Type B pancreatic cell (in vitro differentiated cells): ENCODE measurements at regions not wholly inside any gene's neighbourhood (a gene's known extent, or its start where the extent isn't known, plus 50 kb on each side); places are given as distances from the start of the nearest gene placed in this dataset.

Experiments used
- DNase-seq: peaks from one replicate; pipeline ENCODE4 v3.0.0; 2021; ENCODE audit warnings: mixed read lengths; ENCODE audit not compliant: unreplicated experiment; ENCODE audit errors: extremely low spot score
- H3K27ac Mint-ChIP-seq: 2 replicates; pipeline ENCODE4 v1.8.0; 2021; ENCODE audit warnings: mild to moderate bottlenecking, mixed read lengths
- H3K27me3 Mint-ChIP-seq: 2 replicates; pipeline ENCODE4 v1.8.0; 2021; ENCODE audit warnings: mixed read lengths
- H3K36me3 Mint-ChIP-seq: 2 replicates; pipeline ENCODE4 v1.8.0; 2021; ENCODE audit warnings: mixed read lengths
- H3K4me1 Mint-ChIP-seq: one replicate; pipeline ENCODE4 v1.8.0; 2021; ENCODE audit warnings: mixed read lengths; ENCODE audit not compliant: unreplicated experiment
- H3K4me3 Mint-ChIP-seq: 2 replicates; pipeline ENCODE4 v1.8.0; 2021; ENCODE audit warnings: mild to moderate bottlenecking, mixed read lengths
- H3K9me3 Mint-ChIP-seq: 2 replicates; pipeline ENCODE4 v1.8.0; 2021; ENCODE audit warnings: mixed read lengths
- TF ChIP-seq, protein P1 (sequence below): fragments of 200-600 bp; sonication (generic); conservative IDR thresholded peaks from 2 replicates; pipeline ENCODE4 v1.5.0; 2021; ENCODE audit warnings: antibody characterized with exemption, mild to moderate bottlenecking

GRCh38 chr3:10599017-10599416 lies 93.6 kb upstream of the ATP2B2 start:
- peaks cover 22% of the 10 kb centered on the region for H3K27me3 Mint-ChIP-seq
- TF ChIP-seq, protein P1, sequence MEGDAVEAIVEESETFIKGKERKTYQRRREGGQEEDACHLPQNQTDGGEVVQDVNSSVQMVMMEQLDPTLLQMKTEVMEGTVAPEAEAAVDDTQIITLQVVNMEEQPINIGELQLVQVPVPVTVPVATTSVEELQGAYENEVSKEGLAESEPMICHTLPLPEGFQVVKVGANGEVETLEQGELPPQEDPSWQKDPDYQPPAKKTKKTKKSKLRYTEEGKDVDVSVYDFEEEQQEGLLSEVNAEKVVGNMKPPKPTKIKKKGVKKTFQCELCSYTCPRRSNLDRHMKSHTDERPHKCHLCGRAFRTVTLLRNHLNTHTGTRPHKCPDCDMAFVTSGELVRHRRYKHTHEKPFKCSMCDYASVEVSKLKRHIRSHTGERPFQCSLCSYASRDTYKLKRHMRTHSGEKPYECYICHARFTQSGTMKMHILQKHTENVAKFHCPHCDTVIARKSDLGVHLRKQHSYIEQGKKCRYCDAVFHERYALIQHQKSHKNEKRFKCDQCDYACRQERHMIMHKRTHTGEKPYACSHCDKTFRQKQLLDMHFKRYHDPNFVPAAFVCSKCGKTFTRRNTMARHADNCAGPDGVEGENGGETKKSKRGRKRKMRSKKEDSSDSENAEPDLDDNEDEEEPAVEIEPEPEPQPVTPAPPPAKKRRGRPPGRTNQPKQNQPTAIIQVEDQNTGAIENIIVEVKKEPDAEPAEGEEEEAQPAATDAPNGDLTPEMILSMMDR, result no peak
- H3K4me3 Mint-ChIP-seq, result no peak overlapping the region
- H3K36me3 Mint-ChIP-seq, result no peaks in the 10 kb centered on the region
- DNase-seq, result no peak
- no peaks in the 10 kb centered on the region for H3K4me1 Mint-ChIP-seq
- H3K27ac Mint-ChIP-seq, result no peak overlapping the region
- H3K9me3 Mint-ChIP-seq, result peaks cover 3% of the 10 kb centered on the region

DNA sequence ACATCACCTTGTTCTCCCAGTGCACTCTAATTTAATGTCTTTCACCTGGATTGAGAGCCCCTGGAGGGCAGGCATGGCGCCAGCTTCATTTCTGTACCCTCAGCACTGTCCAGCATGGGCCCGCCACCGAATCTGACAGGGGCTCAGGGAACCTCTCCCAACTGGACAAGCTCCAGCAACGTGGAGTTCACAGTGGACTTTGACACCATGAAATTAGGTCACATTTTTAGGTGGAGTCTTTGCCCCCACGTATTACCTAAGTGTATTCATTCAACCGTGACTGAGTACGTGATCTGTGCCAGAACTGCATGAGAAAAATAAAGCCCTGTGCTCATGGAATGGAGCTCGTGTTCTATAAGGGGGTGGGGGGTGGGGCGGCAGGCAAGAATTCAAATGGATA lies 94.1 kb upstream of the ATP2B2 start:
- peaks cover 27% of the 10 kb centered on the region for H3K27me3 Mint-ChIP-seq

GRCh38 chr3:10600296-10600714 lies 94.9 kb upstream of the ATP2B2 start:
- H3K9me3 Mint-ChIP-seq, result no peaks in the 10 kb centered on the region
- H3K27ac Mint-ChIP-seq, result no peak overlapping the region
- no peaks in the 10 kb centered on the region for H3K4me1 Mint-ChIP-seq
- no peaks in the 10 kb centered on the region for H3K36me3 Mint-ChIP-seq
- DNase-seq, result no peak
- TF ChIP-seq, protein P1, result no peak
- no peak overlapping the region for H3K4me3 Mint-ChIP-seq
- peaks cover 31% of the 10 kb centered on the region for H3K27me3 Mint-ChIP-seq

More for the DNA sequence above, 94.1 kb upstream of the ATP2B2 start:
- peaks cover 3% of the 10 kb centered on the region for H3K9me3 Mint-ChIP-seq
- no peak overlapping the region for H3K27ac Mint-ChIP-seq
- no peak overlapping the region for H3K4me3 Mint-ChIP-seq
- DNase-seq, result no peak
- no peaks in the 10 kb centered on the region for H3K4me1 Mint-ChIP-seq
- no peaks in the 10 kb centered on the region for H3K36me3 Mint-ChIP-seq
- TF ChIP-seq, protein P1, result no peak

GRCh38 chr3:10600726-10601125 lies 95.3 kb upstream of the ATP2B2 start:
- H3K9me3 Mint-ChIP-seq, result no peaks in the 10 kb centered on the region
- TF ChIP-seq, protein P1, result no peak
- no peaks in the 10 kb centered on the region for H3K4me1 Mint-ChIP-seq
- H3K27ac Mint-ChIP-seq, result no peak overlapping the region
- no peaks in the 10 kb centered on the region for H3K36me3 Mint-ChIP-seq
- no peak overlapping the region for H3K4me3 Mint-ChIP-seq
- DNase-seq, result no peak
- peaks cover 31% of the 10 kb centered on the region for H3K27me3 Mint-ChIP-seq

GRCh38 chr3:10601151-10601856 lies 95.9 kb upstream of the ATP2B2 start:
- no peaks in the 10 kb centered on the region for H3K9me3 Mint-ChIP-seq
- no peak overlapping the region for H3K4me3 Mint-ChIP-seq
- no peak overlapping the region for H3K27ac Mint-ChIP-seq
- H3K36me3 Mint-ChIP-seq, result no peaks in the 10 kb centered on the region
- H3K27me3 Mint-ChIP-seq, result peaks cover 32% of the 10 kb centered on the region
- TF ChIP-seq, protein P1, result no peak
- no peak for DNase-seq
- no peaks in the 10 kb centered on the region for H3K4me1 Mint-ChIP-seq
